H9 (cell line): ENCODE measurements at regions not wholly inside any gene's neighbourhood (a gene's known extent, or its start where the extent isn't known, plus 50 kb on each side); places are given as distances from the start of the nearest gene placed in this dataset.

Experiments
- DNase-seq: peaks from one replicate; pipeline ENCODE4 v3.0.0-alpha.2; 2017
- H2AFZ ChIP-seq: one replicate; pipeline ENCODE4 v1.6.1; 2013; ENCODE audit warnings: mild to moderate bottlenecking, low read length, control low read depth, moderate library complexity
- H2AK5ac ChIP-seq: 2 replicates; pipeline ENCODE4 v1.6.1; 2013; ENCODE audit warnings: low read length, control low read depth, mixed read lengths; ENCODE audit not compliant: insufficient read length
- H2BK120ac ChIP-seq: one replicate; pipeline ENCODE4 v1.6.1; 2013; ENCODE audit warnings: low read depth, mild to moderate bottlenecking, low read length, control low read depth, inconsistent platforms; ENCODE audit not compliant: poor library complexity, severe bottlenecking
- H2BK12ac ChIP-seq: 2 replicates; pipeline ENCODE4 v1.6.1; 2013; ENCODE audit warnings: low read length, control low read depth, mixed read lengths, low read depth; ENCODE audit not compliant: insufficient read length
- H2BK15ac ChIP-seq: 2 replicates; pipeline ENCODE4 v1.6.1; 2013; ENCODE audit warnings: low read depth, low read length, control low read depth
- H2BK20ac ChIP-seq: one replicate; pipeline ENCODE4 v1.6.1; 2013; ENCODE audit warnings: low read depth, mild to moderate bottlenecking, low read length, control low read depth, inconsistent platforms; ENCODE audit not compliant: poor library complexity, severe bottlenecking
- H2BK5ac ChIP-seq: 2 replicates; pipeline ENCODE4 v1.6.1; 2013; ENCODE audit warnings: low read length, control low read depth, mixed read lengths; ENCODE audit not compliant: insufficient read length
- H3K14ac ChIP-seq: 2 replicates; pipeline ENCODE4 v1.6.1; 2013; ENCODE audit warnings: low read length, control low read depth; ENCODE audit not compliant: insufficient read depth
- H3K18ac ChIP-seq: 2 replicates; pipeline ENCODE4 v1.6.1; 2013; ENCODE audit warnings: low read depth, mild to moderate bottlenecking, mixed read lengths, low read length, control low read depth; ENCODE audit not compliant: insufficient read length
- H3K23ac ChIP-seq: 2 replicates; pipeline ENCODE4 v1.6.1; 2013; ENCODE audit warnings: low read length, control low read depth, mixed read lengths, low read depth; ENCODE audit not compliant: insufficient read length
- H3K23me2 ChIP-seq: 2 replicates; pipeline ENCODE4 v1.6.1; 2013; ENCODE audit warnings: low read depth, mild to moderate bottlenecking, mixed read lengths, low read length, control low read depth; ENCODE audit not compliant: insufficient read length, poor library complexity, severe bottlenecking
- H3K27ac ChIP-seq: 2 replicates; pipeline ENCODE4 v1.5.1; 2013; ENCODE audit warnings: low read length, control low read depth, mixed read lengths, low read depth; ENCODE audit not compliant: insufficient read length
- H3K27me3 ChIP-seq: 2 replicates; pipeline ENCODE4 v1.6.1; 2013; ENCODE audit warnings: low read length, control low read depth, inconsistent platforms; ENCODE audit not compliant: insufficient read depth
- H3K4ac ChIP-seq: 2 replicates; pipeline ENCODE4 v1.6.1; 2013; ENCODE audit warnings: low read depth, mild to moderate bottlenecking, control low read depth, inconsistent platforms, low read length, moderate library complexity
- H3K4me1 ChIP-seq: 2 replicates; pipeline ENCODE4 v1.6.1; 2013; ENCODE audit warnings: low read length, control low read depth, inconsistent platforms; ENCODE audit not compliant: insufficient read depth
- H3K4me2 ChIP-seq: 2 replicates; pipeline ENCODE4 v1.6.1; 2013; ENCODE audit warnings: low read length, control low read depth, mixed read lengths; ENCODE audit not compliant: insufficient read length, insufficient read depth
- H3K56ac ChIP-seq: 2 replicates; pipeline ENCODE4 v1.6.1; 2013; ENCODE audit warnings: low read depth, mild to moderate bottlenecking, mixed read lengths, low read length, control low read depth; ENCODE audit not compliant: insufficient read length
- H3K79me1 ChIP-seq: 2 replicates; pipeline ENCODE4 v1.6.1; 2013; ENCODE audit warnings: low read depth, mild to moderate bottlenecking, moderate library complexity, low read length, control low read depth, inconsistent platforms; ENCODE audit not compliant: insufficient read depth, poor library complexity, severe bottlenecking
- H3K79me2 ChIP-seq: 2 replicates; pipeline ENCODE4 v1.6.1; 2013; ENCODE audit warnings: low read length, control low read depth, inconsistent platforms; ENCODE audit not compliant: insufficient read depth
- H3K9ac ChIP-seq: 2 replicates; pipeline ENCODE4 v1.6.1; 2013; ENCODE audit warnings: low read length, control low read depth, mixed read lengths; ENCODE audit not compliant: insufficient read length; ENCODE audit errors: extremely low read depth
- H3K9me3 ChIP-seq: one replicate; pipeline ENCODE4 v1.6.1; 2013; ENCODE audit warnings: low read depth, low read length, inconsistent platforms; ENCODE audit not compliant: control insufficient read depth
- H3T11ph ChIP-seq: one replicate; pipeline ENCODE4 v1.6.1; 2013; ENCODE audit warnings: mild to moderate bottlenecking, low read length, control low read depth, inconsistent platforms
- H4K20me1 ChIP-seq: one replicate; pipeline ENCODE4 v1.6.1; 2013; ENCODE audit not compliant: control insufficient read depth, insufficient read length, insufficient read depth
- H4K5ac ChIP-seq: 2 replicates; pipeline ENCODE4 v1.6.1; 2013; ENCODE audit warnings: low read depth, mild to moderate bottlenecking, mixed read lengths, low read length, control low read depth; ENCODE audit not compliant: insufficient read length
- H4K8ac ChIP-seq: replicated peaks from 2 replicates; pipeline ENCODE4 v1.6.1; 2013; ENCODE audit warnings: low read length, control low read depth, mixed read lengths, low read depth; ENCODE audit not compliant: insufficient read length
- H4K91ac ChIP-seq: 2 replicates; pipeline ENCODE4 v1.6.1; 2013; ENCODE audit warnings: low read depth, mild to moderate bottlenecking, moderate library complexity, mixed read lengths, low read length, control low read depth; ENCODE audit not compliant: insufficient read length
- H3K27ac Mint-ChIP-seq, 3 experiments: 2 replicates in 2 of 3; 3 replicates in 1 of 3; pipeline ENCODE4 v1.8.0; 2020 to 2021; ENCODE audit warnings: mixed read lengths in 3 of 3, mild to moderate bottlenecking in 1 of 3, moderate library complexity in 1 of 3
- H3K27me3 Mint-ChIP-seq: 2 replicates; pipeline ENCODE4 v1.8.0; 2021; ENCODE audit warnings: low read depth, mild to moderate bottlenecking, moderate library complexity, mixed read lengths
- H3K36me3 Mint-ChIP-seq, 3 experiments: 2 replicates in 2 of 3; 3 replicates in 1 of 3; pipeline ENCODE4 v1.8.0; 2020 to 2021; ENCODE audit warnings: low read depth in 3 of 3, mixed read lengths in 3 of 3; ENCODE audit not compliant: insufficient read depth in 1 of 3
- H3K4me1 Mint-ChIP-seq, 2 experiments: 2 replicates each; pipeline ENCODE4 v1.8.0; 2020; ENCODE audit warnings: mixed read lengths in 2 of 2
- H3K4me3 Mint-ChIP-seq, 2 experiments: 2 replicates in 1 of 2; 3 replicates in 1 of 2; pipeline ENCODE4 v1.8.0; 2020 to 2021; ENCODE audit warnings: mild to moderate bottlenecking in 2 of 2, mixed read lengths in 2 of 2, moderate library complexity in 1 of 2
- H3K9me3 Mint-ChIP-seq, 2 experiments: 2 replicates in 1 of 2; 3 replicates in 1 of 2; pipeline ENCODE4 v1.8.0; 2020; ENCODE audit warnings: mild to moderate bottlenecking in 2 of 2, mixed read lengths in 2 of 2, moderate library complexity in 1 of 2
- WGBS: extraction: QIAGEN DNeasy Blood & Tissue Kit; methylation state at CpG from one replicate; pipeline ENCODE4 v1.1.7; 2013; ENCODE audit warnings: missing lambda C conversion rate, low lambda C conversion rate, mixed read lengths; ENCODE audit not compliant: insufficient read length; ENCODE audit errors: extremely low coverage; 5-methylcytosine and 5-hydroxymethylcytosine counted together
- TF ChIP-seq, protein P1 (sequence below): fragments of 200-600 bp; sonication (generic); conservative IDR thresholded peaks from 3 replicates; pipeline ENCODE4 v1.8.0; 2021; ENCODE audit warnings: antibody characterized with exemption, mild to moderate bottlenecking

DNA sequence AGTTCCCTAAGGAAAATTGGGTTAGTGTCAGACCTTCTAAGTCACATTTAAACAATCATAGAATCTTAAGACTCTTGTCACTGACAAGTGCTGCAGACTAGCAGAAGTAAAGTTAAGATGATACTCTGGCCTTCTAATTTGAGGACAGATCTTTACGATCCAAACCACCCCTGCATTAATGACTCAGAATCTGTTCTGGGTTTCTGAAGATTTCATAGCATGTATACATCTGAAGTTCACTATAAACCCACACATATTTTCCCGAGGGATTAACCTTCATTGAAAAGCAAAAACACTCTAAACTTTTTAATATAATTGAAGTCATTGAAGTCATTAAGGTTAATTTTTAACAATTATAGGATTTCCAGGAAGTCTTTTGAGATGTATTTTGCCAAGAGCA lies 674.3 kb downstream of the IQCM start:
- Histone ChIP-seq H2BK120ac (no peak overlapping the region), H3K4me1 (no peaks in the 10 kb centered on the region), H4K20me1 (no peaks in the 10 kb centered on the region), H3K4ac (no peak overlapping the region), H3K23me2 (no peaks in the 10 kb centered on the region), H3K23ac (no peak overlapping the region), H2BK15ac (no peak overlapping the region), H3K79me2 (no peaks in the 10 kb centered on the region), H3K27me3 (no peaks in the 10 kb centered on the region), H3K18ac (no peak overlapping the region), H2BK20ac (no peak overlapping the region), H2BK5ac (no peak overlapping the region), H4K8ac (no peak overlapping the region), H3K9me3 (no peaks in the 10 kb centered on the region), H2AFZ (no peak overlapping the region), H3K14ac (no peak overlapping the region), H3T11ph (no peak overlapping the region), H3K9ac (no peak overlapping the region), H4K91ac (no peak overlapping the region), H3K79me1 (no peaks in the 10 kb centered on the region), H4K5ac (no peak overlapping the region), H3K4me2 (no peak overlapping the region), H2AK5ac (no peak overlapping the region), H3K27ac (no peak overlapping the region), H3K56ac (no peak overlapping the region), H2BK12ac (no peak overlapping the region)
- Mint-ChIP-seq H3K27ac (no peak overlapping the region), H3K27me3 (peaks cover 1% of the 10 kb centered on the region; the same call in 1 of the 2 replicates), H3K36me3 (no peaks in the 10 kb centered on the region), H3K4me3 (no peak overlapping the region), H3K4me1 (peaks cover 9 to 17% of the 10 kb centered on the region in 2 experiments), H3K9me3 (no peaks in the 10 kb centered on the region)
- WGBS: no CpG with 5 or more reads among the region's 2 CpGs
- TF ChIP-seq, protein P1, sequence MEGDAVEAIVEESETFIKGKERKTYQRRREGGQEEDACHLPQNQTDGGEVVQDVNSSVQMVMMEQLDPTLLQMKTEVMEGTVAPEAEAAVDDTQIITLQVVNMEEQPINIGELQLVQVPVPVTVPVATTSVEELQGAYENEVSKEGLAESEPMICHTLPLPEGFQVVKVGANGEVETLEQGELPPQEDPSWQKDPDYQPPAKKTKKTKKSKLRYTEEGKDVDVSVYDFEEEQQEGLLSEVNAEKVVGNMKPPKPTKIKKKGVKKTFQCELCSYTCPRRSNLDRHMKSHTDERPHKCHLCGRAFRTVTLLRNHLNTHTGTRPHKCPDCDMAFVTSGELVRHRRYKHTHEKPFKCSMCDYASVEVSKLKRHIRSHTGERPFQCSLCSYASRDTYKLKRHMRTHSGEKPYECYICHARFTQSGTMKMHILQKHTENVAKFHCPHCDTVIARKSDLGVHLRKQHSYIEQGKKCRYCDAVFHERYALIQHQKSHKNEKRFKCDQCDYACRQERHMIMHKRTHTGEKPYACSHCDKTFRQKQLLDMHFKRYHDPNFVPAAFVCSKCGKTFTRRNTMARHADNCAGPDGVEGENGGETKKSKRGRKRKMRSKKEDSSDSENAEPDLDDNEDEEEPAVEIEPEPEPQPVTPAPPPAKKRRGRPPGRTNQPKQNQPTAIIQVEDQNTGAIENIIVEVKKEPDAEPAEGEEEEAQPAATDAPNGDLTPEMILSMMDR: no peak
- DNase-seq: no peak
